ENCODE measurements at regions not wholly inside any gene's neighbourhood (a gene's known extent, or its start where the extent isn't known, plus 50 kb on each side); places are given as distances from the start of the nearest gene placed in this dataset.
"Not testable (repeated sequence)": the region's sequence is repeated elsewhere in the genome, so short reads cannot be mapped to it uniquely, and the experiment has no call there.

- no peak for DNase-seq
These were observed 1667.9 kb upstream of the PCDH7 start for GRCh38 chr4:29052266-29052665.

- no peak for DNase-seq
These were observed 1661.6 kb upstream of the PCDH7 start for GRCh38 chr4:29058531-29058930.

- DNase-seq, result no peak
These were observed 1653.3 kb upstream of the PCDH7 start for GRCh38 chr4:29066861-29067260.

- DNase-seq, result no peak
These were observed 1646.6 kb upstream of the PCDH7 start for GRCh38 chr4:29073571-29073970.

GRCh38 chr4:29075366-29075765 is 1644.8 kb upstream of the PCDH7 start:
- no peak for DNase-seq

GRCh38 chr4:29079260-29079659 is 1640.9 kb upstream of the PCDH7 start:
- no peak for DNase-seq

GRCh38 chr4:29081234-29081955 is 1638.8 kb upstream of the PCDH7 start:
- DNase-seq, result no peak

- no peak for DNase-seq
These were observed 1637.5 kb upstream of the PCDH7 start for GRCh38 chr4:29082684-29083083.

- DNase-seq, result no peak
These were observed 1634.4 kb upstream of the PCDH7 start for GRCh38 chr4:29085748-29086147.

GRCh38 chr4:29104694-29105093 is 1615.5 kb upstream of the PCDH7 start:
- DNase-seq, result no peak

- DNase-seq, result no peak
These were observed 1606.2 kb upstream of the PCDH7 start for GRCh38 chr4:29113960-29114359.

GRCh38 chr4:29117231-29117722 is 1602.9 kb upstream of the PCDH7 start:
- DNase-seq, result not testable (repeated sequence)

GRCh38 chr4:29121586-29121985 is 1598.6 kb upstream of the PCDH7 start:
- DNase-seq, result no peak

- DNase-seq, result no peak
These were observed 1591.4 kb upstream of the PCDH7 start for GRCh38 chr4:29128810-29129209.

GRCh38 chr4:29131304-29131703 is 1588.9 kb upstream of the PCDH7 start:
- DNase-seq, result no peak

- no peak for DNase-seq
These were observed 1577.5 kb upstream of the PCDH7 start for GRCh38 chr4:29142708-29143107.

- DNase-seq, result no peak
These were observed 1568.6 kb upstream of the PCDH7 start for GRCh38 chr4:29151584-29151983.

GRCh38 chr4:29153642-29154041 is 1566.5 kb upstream of the PCDH7 start:
- no peak for DNase-seq

- no peak for DNase-seq
These were observed 1544.9 kb upstream of the PCDH7 start for GRCh38 chr4:29175291-29175690.

- no peak for DNase-seq
These were observed 1521.1 kb upstream of the PCDH7 start for GRCh38 chr4:29199025-29199424.

GRCh38 chr4:29199485-29199884 is 1520.7 kb upstream of the PCDH7 start:
- DNase-seq, result no peak

- DNase-seq, result no peak
These were observed 1507.1 kb upstream of the PCDH7 start for GRCh38 chr4:29213020-29213419.

GRCh38 chr4:29220761-29221160 is 1499.4 kb upstream of the PCDH7 start:
- DNase-seq, result no peak

GRCh38 chr4:29224911-29225310 is 1495.3 kb upstream of the PCDH7 start:
- DNase-seq, result no peak

GRCh38 chr4:29240641-29241040 is 1479.5 kb upstream of the PCDH7 start:
- DNase-seq, result no peak

Data from activated CD4-positive, alpha-beta T cell treated with anti-CD3 and anti-CD28 coated beads for 48 hours (primary cell).